H1 (cell line): ENCODE measurements at regions not wholly inside any gene's neighbourhood (a gene's known extent, or its start where the extent isn't known, plus 50 kb on each side); places are given as distances from the start of the nearest gene placed in this dataset.

Source experiments
- CTCF ChIA-PET: fragments of 300-600 bp; sonication (Branson Sonifier 250); formaldehyde crosslinking; loops from one replicate; lab custom pipeline; 2021; ENCODE audit not compliant: partially characterized antibody; lab: Charles Lee
- POLR2A ChIA-PET: fragments of 300-600 bp; sonication (Branson Sonifier 250); formaldehyde crosslinking; loops from one replicate; lab custom pipeline; 2021; ENCODE audit warnings: inconsistent platforms; ENCODE audit not compliant: partially characterized antibody; lab: Charles Lee
- DNase-seq, 2 experiments: peaks; one replicate each; pipeline versions ENCODE4 v3.0.0 to v3.0.0-alpha.2; 2010 to 2022; ENCODE audit warnings: low spot score in 2 of 2, low read depth in 1 of 2, mixed read lengths in 1 of 2
- FAIRE-seq: peaks from 2 replicates; lab custom pipeline; 2011; peaks lifted over from hg19 to GRCh38; lab: Jason Lieb, UNC
- H2AFZ ChIP-seq: 2 replicates; pipeline ENCODE4 v1.8.1; 2012; ENCODE audit warnings: low read length, inconsistent platforms
- H2AK5ac ChIP-seq: 2 replicates; pipeline ENCODE4 v1.6.1; 2013; ENCODE audit warnings: low read depth, low read length
- H2BK120ac ChIP-seq: replicated peaks from 2 replicates; pipeline ENCODE3; 2013; ENCODE audit warnings: low read depth, low read length, inconsistent platforms
- H2BK12ac ChIP-seq: 2 replicates; pipeline ENCODE4 v1.6.1; 2013; ENCODE audit warnings: low read depth, low read length
- H2BK15ac ChIP-seq: 2 replicates; pipeline ENCODE4 v1.6.1; 2013; ENCODE audit warnings: low read length
- H2BK20ac ChIP-seq: 2 replicates; pipeline ENCODE4 v1.6.1; 2013; ENCODE audit warnings: low read length
- H2BK5ac ChIP-seq: 2 replicates; pipeline ENCODE4 v1.6.1; 2013; ENCODE audit warnings: low read depth, low read length
- H3K14ac ChIP-seq: 2 replicates; pipeline ENCODE4 v1.6.1; 2013; ENCODE audit warnings: inconsistent platforms; ENCODE audit not compliant: insufficient read length
- H3K18ac ChIP-seq: 2 replicates; pipeline ENCODE4 v1.6.1; 2013; ENCODE audit warnings: low read length; ENCODE audit errors: extremely low read depth
- H3K23ac ChIP-seq: 2 replicates; pipeline ENCODE4 v1.6.1; 2013; ENCODE audit warnings: inconsistent platforms; ENCODE audit not compliant: insufficient read length
- H3K23me2 ChIP-seq: 2 replicates; pipeline ENCODE4 v1.6.1; 2013; ENCODE audit warnings: low read depth, low read length
- H3K27ac ChIP-seq: 2 replicates; pipeline ENCODE4 v1.6.1; 2011; ENCODE audit warnings: low read depth, low read length, inconsistent platforms
- H3K27me3 ChIP-seq, 4 experiments: replicated peaks in 1 of 4; 1 replicate in 1 of 4; 2 replicates in 3 of 4; pipeline versions ENCODE4 v1.6.1 to v1.8.1; 2011 to 2013; ENCODE audit warnings: low read length in 3 of 4, mild to moderate bottlenecking in 3 of 4, inconsistent platforms in 2 of 4, mixed read lengths in 2 of 4, moderate library complexity in 1 of 4; ENCODE audit not compliant: control insufficient read depth in 3 of 4, insufficient read depth in 3 of 4; ENCODE audit errors: extremely low read depth in 1 of 4
- H3K36me3 ChIP-seq, 4 experiments: 2 replicates each; pipeline versions ENCODE4 v1.6.1 to v1.8.1; 2011 to 2013; ENCODE audit warnings: mild to moderate bottlenecking in 4 of 4, low read length in 3 of 4, moderate library complexity in 2 of 4, control low read depth in 1 of 4, inconsistent platforms in 1 of 4; ENCODE audit not compliant: insufficient read depth in 4 of 4, control insufficient read depth in 2 of 4
- H3K4ac ChIP-seq: replicated peaks from 2 replicates; pipeline ENCODE3; 2013; ENCODE audit warnings: low read length, low read depth, mixed read lengths, inconsistent platforms; ENCODE audit not compliant: insufficient read length
- H3K4me1 ChIP-seq, 4 experiments: replicated peaks in 1 of 4; 1 replicate in 1 of 4; 2 replicates in 3 of 4; pipeline versions ENCODE4 v1.6.1 to v1.8.1; 2011 to 2013; ENCODE audit warnings: low read length in 3 of 4, inconsistent platforms in 2 of 4, mixed read lengths in 1 of 4; ENCODE audit not compliant: insufficient read depth in 4 of 4, control insufficient read depth in 3 of 4
- H3K4me2 ChIP-seq, 2 experiments: 2 replicates each; pipeline versions ENCODE4 v1.6.1 to v1.8.1; 2011 to 2013; ENCODE audit warnings: low read depth in 2 of 2, low read length in 2 of 2, control low read depth in 1 of 2, inconsistent platforms in 1 of 2, mild to moderate bottlenecking in 1 of 2; ENCODE audit not compliant: insufficient read depth in 1 of 2
- H3K4me3 ChIP-seq, 4 experiments: fragments of 200-600, 300-600 bp in 1 of 4; sonication (generic), shearing (Covaris generic), sonication (Bioruptor Twin) in 1 of 4; 2 replicates each; pipeline versions ENCODE4 v1.5.1 to v1.8.1; 2011 to 2016; ENCODE audit warnings: low read length in 4 of 4, low read depth in 3 of 4, control low read depth in 2 of 4, inconsistent platforms in 2 of 4, mild to moderate bottlenecking in 2 of 4, mixed read lengths in 1 of 4, moderate library complexity in 1 of 4; ENCODE audit not compliant: insufficient read depth in 2 of 4; ENCODE audit errors: extremely low read depth in 1 of 4
- H3K56ac ChIP-seq: replicated peaks from 2 replicates; pipeline ENCODE3; 2013; ENCODE audit warnings: low read depth, mild to moderate bottlenecking, mixed read lengths, low read length, inconsistent platforms; ENCODE audit not compliant: insufficient read length
- H3K79me1 ChIP-seq: 2 replicates; pipeline ENCODE4 v1.6.1; 2013; ENCODE audit warnings: low read depth, low read length, control low read depth
- H3K79me2 ChIP-seq, 2 experiments: 2 replicates each; pipeline versions ENCODE4 v1.6.1 to v1.8.1; 2012 to 2013; ENCODE audit warnings: low read length in 2 of 2, mild to moderate bottlenecking in 2 of 2, inconsistent platforms in 1 of 2; ENCODE audit not compliant: insufficient read depth in 2 of 2, control insufficient read depth in 1 of 2
- H3K9ac ChIP-seq, 4 experiments: replicated peaks in 1 of 4; 1 replicate in 1 of 4; 2 replicates in 3 of 4; pipeline versions ENCODE4 v1.6.1 to v1.8.1; 2011 to 2013; ENCODE audit warnings: low read depth in 3 of 4, low read length in 3 of 4, control low read depth in 2 of 4, mild to moderate bottlenecking in 2 of 4, moderate library complexity in 2 of 4, inconsistent platforms in 1 of 4; ENCODE audit errors: extremely low read depth in 1 of 4
- H3K9me3 ChIP-seq, 2 experiments: 2 replicates each; pipeline versions ENCODE4 v1.6.1 to v1.8.1; 2012 to 2013; ENCODE audit warnings: mild to moderate bottlenecking in 2 of 2, moderate library complexity in 2 of 2, control low read depth in 1 of 2, inconsistent platforms in 1 of 2, low read depth in 1 of 2, low read length in 1 of 2, mixed read lengths in 1 of 2; ENCODE audit not compliant: insufficient read depth in 2 of 2
- H4K20me1 ChIP-seq, 2 experiments: replicated peaks in 1 of 2; 2 replicates each; pipeline versions ENCODE3 to v1.8.1; 2011 to 2013; ENCODE audit warnings: inconsistent platforms in 2 of 2, low read length in 2 of 2, mild to moderate bottlenecking in 1 of 2; ENCODE audit not compliant: insufficient read depth in 2 of 2, control insufficient read depth in 1 of 2
- H4K5ac ChIP-seq: 2 replicates; pipeline ENCODE4 v1.6.1; 2013; ENCODE audit warnings: low read length, low read depth, mixed read lengths, inconsistent platforms; ENCODE audit not compliant: insufficient read length
- H4K8ac ChIP-seq: 2 replicates; pipeline ENCODE4 v1.8.0; 2013; ENCODE audit warnings: mild to moderate bottlenecking, moderate library complexity, low read length, inconsistent platforms; ENCODE audit not compliant: insufficient read depth; ENCODE audit errors: extremely low read depth
- H4K91ac ChIP-seq: replicated peaks from 2 replicates; pipeline ENCODE3; 2013; ENCODE audit warnings: low read length, mixed read lengths, inconsistent platforms; ENCODE audit not compliant: insufficient read length
- CBX8 ChIP-seq: fragments of 300-800, 300-1000 bp; sonication (generic); IDR thresholded peaks from 2 replicates; pipeline ENCODE4 v1.7.1; 2016; ENCODE audit warnings: low read depth, low read length, borderline replicate concordance
- CHD1 ChIP-seq: IDR thresholded peaks from 2 replicates; pipeline ENCODE4 v1.6.1; 2012; ENCODE audit warnings: low read depth, low read length, improper control_type of control experiment
- EGR1 ChIP-seq: IDR thresholded peaks from 2 replicates; pipeline ENCODE4 v1.6.1; 2011; ENCODE audit warnings: low read depth, low read length, borderline replicate concordance
- JUND ChIP-seq: IDR thresholded peaks from 2 replicates; pipeline ENCODE4 v1.6.1; 2011; ENCODE audit warnings: mild to moderate bottlenecking, improper control_type of control experiment, low read length
- KDM4A ChIP-seq: IDR thresholded peaks from one replicate; pipeline ENCODE4 v1.7.1; 2012; ENCODE audit warnings: low read depth, mild to moderate bottlenecking, moderate library complexity, low read length, inconsistent platforms; ENCODE audit not compliant: severe bottlenecking
- NANOG ChIP-seq: IDR thresholded peaks from 2 replicates; pipeline ENCODE4 v1.6.1; 2011; ENCODE audit warnings: low read length, low read depth, mild to moderate bottlenecking, inconsistent platforms; ENCODE audit not compliant: insufficient read depth, poor library complexity, severe bottlenecking
- POLR2A ChIP-seq, 2 experiments: IDR thresholded peaks; 1 replicate in 1 of 2; 2 replicates in 1 of 2; pipeline ENCODE4 v1.6.1; 2011; ENCODE audit warnings: low read depth in 2 of 2, low read length in 2 of 2, mild to moderate bottlenecking in 2 of 2; ENCODE audit errors: control extremely low read depth in 1 of 2
- RFX5 ChIP-seq: IDR thresholded peaks from 2 replicates; pipeline ENCODE4 v1.6.1; 2011; ENCODE audit warnings: low read depth, low read length, improper control_type of control experiment, borderline replicate concordance
- SIX5 ChIP-seq: IDR thresholded peaks from 2 replicates; pipeline ENCODE4 v1.6.1; 2011; ENCODE audit warnings: mild to moderate bottlenecking, low read depth, low read length
- SP4 ChIP-seq: IDR thresholded peaks from 2 replicates; pipeline ENCODE4 v1.6.1; 2012; ENCODE audit warnings: low read length, inconsistent platforms
- SUZ12 ChIP-seq: fragments of 200-600 bp; sonication (generic); IDR thresholded peaks from 2 replicates; pipeline ENCODE4 v1.6.1; 2012; ENCODE audit warnings: mild to moderate bottlenecking, inconsistent platforms, low read length, moderate library complexity, mixed read lengths
- ZNF274 ChIP-seq: IDR thresholded peaks from 2 replicates; pipeline ENCODE4 v1.7.0; 2012; ENCODE audit warnings: low read length, borderline replicate concordance; ENCODE audit errors: extremely low read depth
- WGBS, 2 experiments: shearing (Covaris generic) in 1 of 2; methylation state at CpG; one replicate each; pipeline versions ENCODE4 v1.1.6 to v1.1.7; 2013 to 2015; ENCODE audit warnings: low lambda C conversion rate in 2 of 2, mixed read lengths in 2 of 2, inconsistent platforms in 1 of 2, low coverage in 1 of 2, missing lambda C conversion rate in 1 of 2; ENCODE audit not compliant: insufficient replicate concordance in 2 of 2, insufficient coverage in 1 of 2, insufficient read length in 1 of 2; ENCODE audit errors: extremely low coverage in 1 of 2, missing lambda C conversion rate in 1 of 2; 5-methylcytosine and 5-hydroxymethylcytosine counted together
- TF ChIP-seq, protein P1 (sequence below): IDR thresholded peaks from 2 replicates; pipeline ENCODE4 v1.6.1; 2011; ENCODE audit warnings: low read length, improper control_type of control experiment
- TF ChIP-seq, protein P2 (sequence below): IDR thresholded peaks from 2 replicates; pipeline ENCODE4 v1.6.1; 2012; ENCODE audit warnings: inconsistent platforms

DNA sequence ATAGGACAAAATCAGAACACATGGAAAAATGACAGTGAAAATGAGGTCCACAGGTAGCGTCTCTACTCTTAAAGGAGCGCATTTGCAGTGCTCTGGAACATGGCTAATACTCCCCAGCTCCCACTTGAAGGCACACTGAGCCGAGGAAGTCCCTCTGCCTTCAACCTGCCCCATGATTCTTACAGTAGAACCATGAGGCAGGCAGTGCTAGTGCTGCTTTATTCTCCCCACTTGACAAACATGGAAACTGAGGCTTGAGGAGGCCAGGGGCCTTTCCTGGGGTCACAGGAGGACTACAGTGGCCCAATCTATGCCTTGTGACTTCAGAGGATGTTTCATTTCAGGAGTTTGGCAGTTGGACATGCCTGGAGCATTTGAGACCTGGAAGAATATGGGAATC, 244.1 kb upstream of the MAF start:
- CTCF ChIA-PET: no interaction called here
- no peak for FAIRE-seq
- no peak overlapping the region for H2AK5ac ChIP-seq
- TF ChIP-seq NANOG: no peak
- TF ChIP-seq JUND: no peak
- no peak for TF ChIP-seq SP4
- TF ChIP-seq CBX8: no peak
- TF ChIP-seq, protein P1, sequence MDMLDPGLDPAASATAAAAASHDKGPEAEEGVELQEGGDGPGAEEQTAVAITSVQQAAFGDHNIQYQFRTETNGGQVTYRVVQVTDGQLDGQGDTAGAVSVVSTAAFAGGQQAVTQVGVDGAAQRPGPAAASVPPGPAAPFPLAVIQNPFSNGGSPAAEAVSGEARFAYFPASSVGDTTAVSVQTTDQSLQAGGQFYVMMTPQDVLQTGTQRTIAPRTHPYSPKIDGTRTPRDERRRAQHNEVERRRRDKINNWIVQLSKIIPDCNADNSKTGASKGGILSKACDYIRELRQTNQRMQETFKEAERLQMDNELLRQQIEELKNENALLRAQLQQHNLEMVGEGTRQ: no peak
- no peak for TF ChIP-seq CHD1
- no peak for TF ChIP-seq EGR1
- TF ChIP-seq POLR2A (IDR thresholded peaks at IDR 0.05; ENCODE audit: control extremely low read depth in 1 of 2, low read depth in 2 of 2, low read length in 2 of 2): no peak
- TF ChIP-seq RFX5: no peak
- TF ChIP-seq ZNF274: no peak
- TF ChIP-seq SUZ12: no peak
- TF ChIP-seq SIX5: no peak
- TF ChIP-seq KDM4A: no peak
- TF ChIP-seq, protein P2, sequence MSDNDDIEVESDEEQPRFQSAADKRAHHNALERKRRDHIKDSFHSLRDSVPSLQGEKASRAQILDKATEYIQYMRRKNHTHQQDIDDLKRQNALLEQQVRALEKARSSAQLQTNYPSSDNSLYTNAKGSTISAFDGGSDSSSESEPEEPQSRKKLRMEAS: no peak

More for the DNA sequence above, 244.1 kb upstream of the MAF start:
- no peak overlapping the region for H2BK12ac ChIP-seq
- no peak overlapping the region for H3K4ac ChIP-seq
- no peaks in the 10 kb centered on the region; a peak in 1 of 7 replicates for H3K27me3 ChIP-seq
- H3K27ac ChIP-seq: no peak overlapping the region
- H2BK15ac ChIP-seq: no peak overlapping the region
- H3K9me3 ChIP-seq: no peaks in the 10 kb centered on the region
- no peaks in the 10 kb centered on the region for H4K20me1 ChIP-seq
- no peak for DNase-seq
- no peak overlapping the region for H3K14ac ChIP-seq
- no peak overlapping the region for H3K4me2 ChIP-seq
- H2BK5ac ChIP-seq: no peak overlapping the region
- no peaks in the 10 kb centered on the region for H3K79me2 ChIP-seq
- no peak overlapping the region for H2AFZ ChIP-seq
- no peaks in the 10 kb centered on the region for H3K79me1 ChIP-seq
- H2BK120ac ChIP-seq: no peak overlapping the region
- no peak overlapping the region for H3K9ac ChIP-seq
- no peak overlapping the region for H3K18ac ChIP-seq
- no peak overlapping the region for H4K5ac ChIP-seq
- H4K8ac ChIP-seq: no peak overlapping the region
- no peak overlapping the region for H3K23ac ChIP-seq
- H3K36me3 ChIP-seq: no peaks in the 10 kb centered on the region; a peak in 1 of 8 replicates
- WGBS, 2 experiments: 83% methylated on average over 3 of the region's 3 CpGs; no CpG with 5 or more reads in 1 of the 2 experiments
- no peak overlapping the region for H4K91ac ChIP-seq
- H3K23me2 ChIP-seq: no peaks in the 10 kb centered on the region
- no peaks in the 10 kb centered on the region; a peak in 1 of 7 replicates for H3K4me1 ChIP-seq
- no peak overlapping the region for H3K56ac ChIP-seq
- H2BK20ac ChIP-seq: no peak overlapping the region
- no peak overlapping the region for H3K4me3 ChIP-seq
- POLR2A ChIA-PET: no interaction called here
